HG02973 (cell line): ENCODE measurements at regions not wholly inside any gene's neighbourhood (a gene's known extent, or its start where the extent isn't known, plus 50 kb on each side); places are given as distances from the start of the nearest gene placed in this dataset.
"Not testable (repeated sequence)": the region's sequence is repeated elsewhere in the genome, so short reads cannot be mapped to it uniquely, and the experiment has no call there.

Experiments used
- ATAC-seq: cut with Tn5 transposase; IDR thresholded peaks from one replicate; pipeline ENCODE4 v1.9.1; 2021; ENCODE audit warnings: moderate library complexity; ENCODE audit not compliant: unreplicated experiment

GRCh38 chr2:7696556-7696955 is 779.3 kb downstream of the RNF144A start:
- not testable (repeated sequence) for ATAC-seq

- ATAC-seq, result no peak
Measured at GRCh38 chr2:7697052-7697451, 779.8 kb downstream of the RNF144A start.

DNA sequence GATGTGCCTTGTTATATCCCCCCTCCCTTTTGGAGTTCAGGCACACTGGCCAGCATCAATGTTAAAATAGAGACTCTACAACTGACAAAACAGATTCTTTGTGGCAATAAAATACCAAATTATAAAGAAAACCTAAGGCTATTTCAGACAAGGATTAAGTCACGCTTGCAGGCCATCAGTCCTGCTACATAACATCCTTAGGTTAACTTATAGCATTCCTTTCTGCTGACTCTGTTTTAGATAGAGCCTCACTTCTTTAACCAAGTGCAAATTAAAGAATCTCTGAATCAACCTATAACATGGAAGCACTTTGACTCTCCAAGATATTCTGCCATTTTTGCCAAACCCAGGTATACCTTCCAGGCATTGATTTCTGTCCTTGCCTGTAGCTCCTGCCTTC is 784.6 kb downstream of the RNF144A start:
- ATAC-seq, result no peak

- peak; percentile 68 for ATAC-seq
Measured at GRCh38 chr2:7703048-7703447, 785.8 kb downstream of the RNF144A start.

DNA sequence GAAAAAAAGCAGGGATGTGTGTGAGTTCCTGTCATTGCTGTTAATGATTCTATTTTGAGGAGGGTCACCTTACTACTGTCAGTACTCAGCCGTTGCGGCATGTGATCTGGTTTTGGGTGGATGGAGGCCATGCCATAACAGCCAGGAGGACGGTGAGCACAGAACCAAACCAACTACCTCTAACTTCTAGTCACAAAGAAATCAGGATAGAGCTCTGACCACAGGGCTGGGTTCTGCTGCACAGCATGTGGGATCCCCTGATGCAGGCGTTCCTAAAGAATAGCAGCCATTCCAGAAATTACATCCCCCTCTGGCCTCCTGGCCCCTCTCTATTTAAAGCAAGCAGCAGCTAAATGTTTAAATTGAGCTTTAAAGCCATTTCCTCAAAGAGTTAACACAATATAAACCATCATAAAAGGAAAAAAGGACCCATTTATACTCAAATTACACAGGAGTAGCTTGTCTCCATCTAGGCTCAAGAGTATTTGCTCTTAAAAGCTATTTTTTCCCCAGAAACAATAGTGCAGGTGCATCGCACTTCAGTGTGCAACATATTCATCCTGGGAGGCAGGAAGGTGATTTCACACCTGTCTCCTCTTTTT is 786.4 kb downstream of the RNF144A start:
- ATAC-seq, result no peak

GRCh38 chr2:7704296-7704865 is 787.2 kb downstream of the RNF144A start:
- no peak for ATAC-seq

DNA sequence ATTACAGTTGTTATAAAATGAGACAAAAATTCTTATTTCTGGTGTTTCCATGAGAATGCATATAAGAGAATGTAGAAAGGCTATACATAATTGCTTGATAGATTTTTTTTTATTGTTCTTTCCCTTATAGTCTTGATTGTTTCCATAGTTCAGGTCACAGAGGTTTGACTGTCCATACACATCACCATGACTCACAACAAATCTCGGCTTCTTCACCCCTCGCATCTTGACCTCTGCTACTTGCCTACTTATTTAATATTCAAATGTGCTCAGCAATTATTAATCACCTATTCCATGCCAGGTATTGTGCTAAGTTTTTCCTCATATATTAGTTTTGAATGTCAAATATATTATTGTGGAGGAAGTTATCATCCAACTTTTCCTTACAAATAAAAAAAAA is 789.6 kb downstream of the RNF144A start:
- ATAC-seq, result no peak

DNA sequence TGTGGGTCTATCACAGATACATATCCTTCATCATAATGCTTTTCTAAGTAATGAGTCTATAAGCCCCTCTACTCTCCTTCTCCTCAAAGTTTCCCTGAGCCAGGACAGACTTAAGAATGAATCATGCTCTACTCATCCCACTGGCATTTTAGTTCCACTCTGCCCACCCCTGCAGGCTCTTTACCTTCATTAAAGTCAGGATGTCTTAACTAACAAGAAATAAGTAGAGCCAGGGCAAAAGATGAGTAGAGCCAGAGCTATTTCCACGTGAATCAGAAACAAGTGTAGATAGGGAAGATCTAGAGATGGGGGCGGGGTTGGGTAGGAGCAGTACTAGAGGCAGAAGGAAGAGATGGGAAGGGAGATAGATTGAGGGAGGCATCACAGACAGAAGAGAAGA is 790.5 kb downstream of the RNF144A start:
- no peak for ATAC-seq

- no peak for ATAC-seq
Measured at GRCh38 chr2:7709907-7710306, 792.7 kb downstream of the RNF144A start.

DNA sequence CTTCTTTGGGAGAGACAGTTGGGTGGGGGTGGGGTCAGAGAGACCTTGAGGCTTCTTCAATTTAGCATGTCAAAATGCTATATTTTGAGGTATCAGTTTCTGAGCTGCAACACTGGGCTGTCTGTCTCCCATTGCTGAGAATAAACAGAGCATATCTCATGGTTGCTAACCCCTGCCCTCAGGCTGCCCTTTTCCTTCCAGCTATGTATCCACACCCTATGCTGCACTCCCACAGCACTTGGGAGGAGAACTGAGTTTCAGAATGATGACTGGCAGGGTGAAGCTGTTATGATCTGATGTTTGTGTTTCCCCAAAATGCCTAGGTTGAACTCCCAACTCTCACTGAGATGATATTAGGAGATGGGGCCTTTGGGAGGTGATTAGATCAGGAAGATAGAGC is 794.0 kb downstream of the RNF144A start:
- ATAC-seq, result no peak

- ATAC-seq, result no peak
Measured at GRCh38 chr2:7719876-7720275, 802.7 kb downstream of the RNF144A start.

DNA sequence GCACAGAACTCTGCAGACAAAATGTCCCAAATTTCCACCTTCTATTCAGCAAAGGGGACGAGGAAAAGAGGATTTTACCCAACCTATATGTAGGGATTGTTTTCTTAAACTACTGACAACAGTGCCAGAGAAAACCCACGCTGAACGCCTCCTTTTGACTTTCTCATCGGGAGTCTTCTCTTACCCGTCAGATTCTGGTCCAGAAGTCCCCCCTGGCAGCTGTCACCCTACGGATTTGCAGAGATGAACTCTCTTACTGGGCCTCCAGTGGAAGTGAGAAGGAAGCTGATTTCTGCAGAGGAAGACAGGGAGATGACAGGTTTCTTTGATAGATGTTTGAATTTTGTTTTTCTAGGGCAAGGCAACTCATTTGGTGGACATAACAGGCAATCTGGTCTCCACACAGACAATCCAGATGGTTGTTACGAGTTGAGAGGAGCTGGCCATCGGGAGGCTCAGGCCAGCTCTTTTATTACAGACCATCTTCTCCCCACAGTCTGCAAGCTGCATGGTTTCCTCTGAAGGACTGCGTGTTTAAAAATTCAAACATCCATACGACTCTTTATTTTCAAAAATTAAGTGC is 804.3 kb downstream of the RNF144A start:
- no peak for ATAC-seq

GRCh38 chr2:7722212-7722910 is 805.1 kb downstream of the RNF144A start:
- peak; percentile 59 for ATAC-seq

DNA sequence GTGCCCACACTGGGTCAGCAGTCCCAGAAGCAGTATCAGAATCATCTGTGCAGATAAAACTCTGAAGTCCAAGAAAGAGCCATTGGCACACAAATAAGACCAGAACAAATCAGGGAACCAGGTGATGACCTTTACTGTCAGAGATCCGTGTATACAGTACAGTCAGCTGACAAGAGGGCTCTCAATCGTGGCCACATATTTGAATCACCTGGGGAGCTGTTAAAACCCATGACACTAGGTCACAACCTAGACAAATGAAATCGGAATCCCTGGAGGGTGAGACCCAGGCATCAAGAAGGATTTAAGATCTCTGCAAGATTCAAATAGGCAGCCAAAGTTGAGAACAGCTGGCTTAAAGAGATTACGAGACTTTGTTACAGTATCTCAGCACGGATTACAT is 807.1 kb downstream of the RNF144A start:
- ATAC-seq, result no peak

GRCh38 chr2:7725171-7725849 is 808.1 kb downstream of the RNF144A start:
- no peak for ATAC-seq

GRCh38 chr2:7725850-7726242 is 808.6 kb downstream of the RNF144A start:
- ATAC-seq, result no peak

GRCh38 chr2:7726989-7727388 is 809.8 kb downstream of the RNF144A start:
- no peak for ATAC-seq

DNA sequence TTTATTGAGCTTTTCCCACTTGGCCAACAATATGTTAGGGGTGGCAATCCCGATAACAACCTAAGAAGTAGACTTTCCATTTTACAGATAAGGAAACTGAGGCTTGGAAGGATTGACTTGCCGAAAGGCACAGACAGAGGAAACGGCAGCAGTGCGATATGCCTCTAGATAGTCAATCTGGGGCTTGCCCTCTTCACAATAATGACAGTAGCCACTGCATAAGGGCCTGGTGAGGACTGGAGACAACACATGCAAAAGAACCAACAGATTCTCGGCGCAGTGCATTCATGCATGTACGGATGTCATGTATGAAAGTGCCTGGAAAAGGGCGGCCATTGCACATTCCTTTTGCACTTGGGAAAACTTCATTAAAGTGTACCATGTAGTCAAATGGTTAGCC is 811.2 kb downstream of the RNF144A start:
- no peak for ATAC-seq

GRCh38 chr2:7730449-7730848 is 813.2 kb downstream of the RNF144A start:
- ATAC-seq, result no peak

DNA sequence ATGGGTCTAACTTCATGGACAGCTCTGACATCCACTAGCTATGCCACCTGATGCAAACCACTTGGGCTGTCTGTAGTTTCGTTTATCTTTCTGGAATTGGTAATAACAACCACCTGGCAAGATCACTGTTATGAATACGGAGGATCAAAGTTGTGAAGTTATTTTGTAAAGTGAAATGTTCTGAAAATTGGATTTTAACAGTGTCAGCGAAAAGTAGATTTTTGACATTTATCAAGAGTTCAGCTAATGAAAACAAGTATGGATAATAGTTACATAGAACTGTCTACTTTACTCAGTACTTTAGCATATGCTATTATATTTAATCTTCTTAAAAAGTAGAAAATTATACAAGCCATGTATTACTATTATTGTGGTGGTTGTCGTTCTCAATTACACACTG is 813.8 kb downstream of the RNF144A start:
- ATAC-seq, result no peak

DNA sequence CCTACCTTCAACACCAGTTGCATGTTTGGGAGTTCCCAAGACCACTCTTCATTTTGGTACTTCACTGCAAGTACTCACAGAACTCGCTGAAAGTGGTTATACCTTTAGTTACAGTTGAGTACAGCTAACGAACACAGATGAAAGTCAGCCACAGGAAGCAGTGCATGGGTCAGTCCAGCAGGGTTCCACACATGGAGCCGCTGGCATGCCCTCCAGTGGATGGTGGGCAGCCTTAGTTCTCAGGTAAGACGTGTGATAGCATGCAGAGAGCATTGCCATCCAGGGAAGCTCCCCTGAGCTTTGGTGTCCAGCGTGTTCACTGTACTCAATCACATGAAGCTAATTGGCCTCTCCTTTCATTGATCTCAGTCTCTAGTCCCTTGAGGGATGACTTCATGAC is 815.3 kb downstream of the RNF144A start:
- no peak for ATAC-seq
